ENCODE measurements at regions not wholly inside any gene's neighbourhood (a gene's known extent, or its start where the extent isn't known, plus 50 kb on each side); places are given as distances from the start of the nearest gene placed in this dataset.
A peak's percentile ranks its signal among the peaks of the same experiment; 100 is the strongest.

DNA sequence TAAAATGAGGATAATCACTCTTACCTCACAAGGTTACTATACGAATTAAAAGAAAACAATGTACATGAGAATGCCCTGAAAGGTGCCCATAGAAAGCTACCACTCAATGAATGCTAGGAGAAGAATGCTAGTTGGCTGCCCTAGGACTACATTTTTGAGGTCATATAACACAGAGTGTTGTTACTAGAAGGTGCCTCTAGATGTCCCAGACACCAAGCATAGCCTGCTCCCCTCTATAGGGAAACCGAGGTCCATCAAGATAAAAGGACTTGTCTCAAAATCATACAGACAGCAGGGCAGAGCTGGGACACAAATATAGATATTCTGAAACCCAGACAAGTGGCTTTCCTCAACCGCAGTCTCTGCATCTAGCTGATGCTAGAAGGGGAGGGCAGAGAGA lies 147.0 kb upstream of the ARHGEF9 start:
- DNase-seq (ENCODE audit: low read depth, low spot score): no peak
- no peak overlapping the region for H3K4me3 ChIP-seq (ENCODE audit: low read depth, low read length)
- TF ChIP-seq, protein P1, sequence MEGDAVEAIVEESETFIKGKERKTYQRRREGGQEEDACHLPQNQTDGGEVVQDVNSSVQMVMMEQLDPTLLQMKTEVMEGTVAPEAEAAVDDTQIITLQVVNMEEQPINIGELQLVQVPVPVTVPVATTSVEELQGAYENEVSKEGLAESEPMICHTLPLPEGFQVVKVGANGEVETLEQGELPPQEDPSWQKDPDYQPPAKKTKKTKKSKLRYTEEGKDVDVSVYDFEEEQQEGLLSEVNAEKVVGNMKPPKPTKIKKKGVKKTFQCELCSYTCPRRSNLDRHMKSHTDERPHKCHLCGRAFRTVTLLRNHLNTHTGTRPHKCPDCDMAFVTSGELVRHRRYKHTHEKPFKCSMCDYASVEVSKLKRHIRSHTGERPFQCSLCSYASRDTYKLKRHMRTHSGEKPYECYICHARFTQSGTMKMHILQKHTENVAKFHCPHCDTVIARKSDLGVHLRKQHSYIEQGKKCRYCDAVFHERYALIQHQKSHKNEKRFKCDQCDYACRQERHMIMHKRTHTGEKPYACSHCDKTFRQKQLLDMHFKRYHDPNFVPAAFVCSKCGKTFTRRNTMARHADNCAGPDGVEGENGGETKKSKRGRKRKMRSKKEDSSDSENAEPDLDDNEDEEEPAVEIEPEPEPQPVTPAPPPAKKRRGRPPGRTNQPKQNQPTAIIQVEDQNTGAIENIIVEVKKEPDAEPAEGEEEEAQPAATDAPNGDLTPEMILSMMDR (IDR thresholded peaks at IDR 0.05; ENCODE audit: low read depth, low read length): no peak
- in situ Hi-C loops (cut with HindIII; ENCODE audit: low sequenced_read_pairs): no loop called here

DNA sequence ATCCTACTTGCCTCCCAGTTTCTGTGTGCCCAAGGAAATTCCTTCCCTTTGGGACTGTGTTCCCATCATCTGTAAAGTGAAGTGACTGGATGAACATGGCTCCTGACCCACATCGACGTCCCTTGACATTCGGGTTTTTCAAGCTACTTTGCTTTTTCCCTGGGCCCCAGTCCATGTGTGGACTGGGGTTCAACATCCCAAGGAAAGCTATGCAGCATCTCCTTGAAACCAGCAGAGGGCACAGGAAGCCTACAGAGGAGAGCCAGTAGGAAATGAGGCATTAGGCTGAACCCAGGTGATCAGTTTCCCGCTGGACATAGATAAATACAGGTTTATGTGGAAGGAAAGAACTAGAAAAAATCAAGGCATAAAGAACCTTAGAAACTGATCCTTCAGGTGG lies 145.1 kb upstream of the ARHGEF9 start:
- no peak overlapping the region for H3K4me3 ChIP-seq (ENCODE audit: low read depth, low read length)
- in situ Hi-C loops (cut with HindIII; ENCODE audit: low sequenced_read_pairs): no loop called here
- DNase-seq (ENCODE audit: low read depth, low spot score): no peak
- TF ChIP-seq, protein P1 (IDR thresholded peaks at IDR 0.05; ENCODE audit: low read depth, low read length): peak; percentile 23

DNA sequence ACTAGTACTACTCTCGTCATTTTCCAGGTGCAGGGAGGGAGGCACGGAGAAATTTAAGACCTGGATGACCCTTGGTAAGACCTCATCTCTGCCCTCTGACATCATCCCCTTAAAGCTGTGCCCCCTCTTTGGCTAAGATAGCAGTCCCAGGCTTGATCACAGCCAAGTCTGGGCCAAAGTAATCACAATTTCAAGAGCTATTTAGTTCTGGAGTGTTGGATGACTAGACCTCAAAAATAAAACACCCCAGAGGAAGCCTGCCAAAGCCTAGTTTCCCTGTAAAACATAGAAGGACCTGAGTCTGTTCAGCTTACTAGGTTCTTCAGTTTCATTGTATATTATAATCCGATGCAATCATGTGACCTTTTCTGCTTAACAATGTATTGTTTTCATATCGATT lies 144.6 kb upstream of the ARHGEF9 start:
- H3K4me3 ChIP-seq (ENCODE audit: low read depth, low read length): no peak overlapping the region
- in situ Hi-C loops (cut with HindIII; ENCODE audit: low sequenced_read_pairs): no loop called here
- TF ChIP-seq, protein P1 (IDR thresholded peaks at IDR 0.05; ENCODE audit: low read depth, low read length): no peak
- no peak for DNase-seq (ENCODE audit: low read depth, low spot score)

DNA sequence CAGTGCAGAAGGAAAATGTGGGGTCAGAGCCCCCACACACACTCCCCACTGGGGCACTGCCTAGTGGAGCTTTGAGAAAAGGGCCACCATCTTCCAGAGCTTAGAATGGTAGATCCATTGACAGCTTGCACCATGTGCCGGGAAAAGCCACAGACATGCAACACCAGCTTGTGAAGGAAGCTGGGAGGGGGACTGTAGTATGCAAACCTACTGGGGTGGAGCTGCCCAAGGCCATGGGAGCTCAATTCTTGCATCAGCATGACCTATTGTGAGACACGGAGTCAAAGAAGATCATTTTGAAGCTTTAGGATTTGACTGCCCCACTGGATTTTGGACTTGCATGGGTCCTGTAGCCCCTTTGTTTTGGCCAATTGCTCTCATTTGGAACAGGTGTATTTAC lies 142.8 kb upstream of the ARHGEF9 start:
- TF ChIP-seq, protein P1 (IDR thresholded peaks at IDR 0.05; ENCODE audit: low read depth, low read length): no peak
- DNase-seq (ENCODE audit: low read depth, low spot score): no peak
- no peak overlapping the region for H3K4me3 ChIP-seq (ENCODE audit: low read depth, low read length)
- in situ Hi-C loops (cut with HindIII; ENCODE audit: low sequenced_read_pairs): no loop called here

DNA sequence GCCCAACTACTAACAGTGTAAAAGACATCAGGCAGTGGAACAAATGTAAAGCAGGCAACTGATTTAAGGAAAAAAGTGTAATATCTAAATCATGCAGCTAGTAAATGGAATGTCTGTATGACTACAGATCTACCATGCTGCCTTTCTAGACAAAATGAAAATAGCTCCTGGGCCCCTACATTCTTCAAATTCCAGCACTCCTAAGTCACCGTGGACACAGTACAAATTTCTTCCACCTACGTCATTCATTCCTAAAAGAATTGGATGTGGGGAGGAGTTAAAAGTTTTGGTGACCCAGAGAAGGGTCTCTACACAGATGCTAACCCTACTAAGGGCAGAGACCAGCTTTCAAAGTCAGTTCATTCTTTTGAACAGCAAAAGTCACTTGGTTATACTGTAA lies 137.2 kb upstream of the ARHGEF9 start:
- DNase-seq (ENCODE audit: low read depth, low spot score): peak; percentile 24
- in situ Hi-C loops (cut with HindIII; ENCODE audit: low sequenced_read_pairs): no loop called here
- TF ChIP-seq, protein P1 (IDR thresholded peaks at IDR 0.05; ENCODE audit: low read depth, low read length): no peak
- no peak overlapping the region for H3K4me3 ChIP-seq (ENCODE audit: low read depth, low read length)

DNA sequence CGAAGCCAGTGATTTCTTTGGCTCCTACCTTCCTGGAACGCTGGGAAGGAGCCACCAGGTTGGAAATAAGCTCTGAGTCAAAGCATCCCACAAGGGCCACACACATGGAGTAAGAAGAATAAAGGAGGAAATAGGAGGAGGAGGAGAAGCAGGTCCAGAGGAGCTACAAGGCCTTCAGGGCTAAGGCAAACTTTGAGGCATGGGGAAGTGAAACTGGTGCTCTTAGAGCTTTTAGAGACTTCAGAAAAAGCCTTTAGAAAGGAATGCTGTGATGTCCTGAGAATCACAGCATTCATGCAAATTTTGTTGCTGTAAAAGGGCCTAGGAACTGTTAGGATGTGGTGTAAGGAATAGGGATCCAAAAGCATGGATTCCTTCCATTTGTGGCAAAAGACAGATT lies 135.9 kb upstream of the ARHGEF9 start:
- TF ChIP-seq, protein P1 (IDR thresholded peaks at IDR 0.05; ENCODE audit: low read depth, low read length): no peak
- no peak overlapping the region for H3K4me3 ChIP-seq (ENCODE audit: low read depth, low read length)
- DNase-seq (ENCODE audit: low read depth, low spot score): no peak
- in situ Hi-C loops (cut with HindIII; ENCODE audit: low sequenced_read_pairs): no loop called here

DNA sequence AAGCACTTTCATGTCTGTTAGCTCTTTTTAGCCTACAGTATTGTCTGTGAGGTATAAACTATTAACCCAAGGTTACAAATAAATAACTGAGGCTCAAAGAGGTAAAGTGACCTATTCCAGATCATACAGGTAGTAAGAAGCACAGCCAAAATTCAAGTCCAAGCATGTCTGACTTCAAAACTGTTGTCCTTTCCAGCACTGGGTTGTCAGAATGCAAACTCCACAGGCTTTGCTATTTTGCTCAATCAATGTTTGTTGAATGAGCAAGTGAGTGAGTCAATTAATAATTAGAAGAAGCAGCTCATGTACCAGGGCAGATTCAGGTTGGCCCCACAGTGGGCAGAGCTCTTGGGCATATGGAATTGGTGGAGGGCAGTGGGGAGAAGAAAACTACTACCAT lies 134.1 kb upstream of the ARHGEF9 start:
- no peak for DNase-seq (ENCODE audit: low read depth, low spot score)
- no peak overlapping the region for H3K4me3 ChIP-seq (ENCODE audit: low read depth, low read length)
- in situ Hi-C loops (cut with HindIII; ENCODE audit: low sequenced_read_pairs): no loop called here
- TF ChIP-seq, protein P1 (IDR thresholded peaks at IDR 0.05; ENCODE audit: low read depth, low read length): no peak
